Progenitor cell of endocrine pancreas (in vitro differentiated cells): ENCODE measurements at regions not wholly inside any gene's neighbourhood (a gene's known extent, or its start where the extent isn't known, plus 50 kb on each side); places are given as distances from the start of the nearest gene placed in this dataset.
A peak's percentile ranks its signal among the peaks of the same experiment; 100 is the strongest.

Source experiments
- DNase-seq: peaks from one replicate; pipeline ENCODE4 v3.0.0; 2021; ENCODE audit warnings: low spot score; ENCODE audit not compliant: unreplicated experiment
- H3K27ac Mint-ChIP-seq: 2 replicates; pipeline ENCODE4 v1.8.0; 2021; ENCODE audit warnings: mild to moderate bottlenecking, moderate library complexity, mixed read lengths
- H3K27me3 Mint-ChIP-seq: 2 replicates; pipeline ENCODE4 v1.8.0; 2021; ENCODE audit warnings: mixed read lengths
- H3K36me3 Mint-ChIP-seq: 2 replicates; pipeline ENCODE4 v1.8.0; 2022; ENCODE audit warnings: mixed read lengths; ENCODE audit not compliant: insufficient read depth
- H3K4me1 Mint-ChIP-seq: 2 replicates; pipeline ENCODE4 v1.8.0; 2021; ENCODE audit warnings: low read depth, mixed read lengths
- H3K4me3 Mint-ChIP-seq: 2 replicates; pipeline ENCODE4 v1.8.0; 2021; ENCODE audit warnings: low read depth, mild to moderate bottlenecking, moderate library complexity, mixed read lengths
- H3K9me3 Mint-ChIP-seq: 2 replicates; pipeline ENCODE4 v1.8.0; 2021; ENCODE audit warnings: low read depth, mixed read lengths
- TF ChIP-seq, protein P1 (sequence below): fragments of 200-600 bp; sonication (generic); IDR thresholded peaks from one replicate; pipeline ENCODE4 v1.5.0; 2021; ENCODE audit warnings: antibody characterized with exemption, mild to moderate bottlenecking; ENCODE audit not compliant: unreplicated experiment

DNA sequence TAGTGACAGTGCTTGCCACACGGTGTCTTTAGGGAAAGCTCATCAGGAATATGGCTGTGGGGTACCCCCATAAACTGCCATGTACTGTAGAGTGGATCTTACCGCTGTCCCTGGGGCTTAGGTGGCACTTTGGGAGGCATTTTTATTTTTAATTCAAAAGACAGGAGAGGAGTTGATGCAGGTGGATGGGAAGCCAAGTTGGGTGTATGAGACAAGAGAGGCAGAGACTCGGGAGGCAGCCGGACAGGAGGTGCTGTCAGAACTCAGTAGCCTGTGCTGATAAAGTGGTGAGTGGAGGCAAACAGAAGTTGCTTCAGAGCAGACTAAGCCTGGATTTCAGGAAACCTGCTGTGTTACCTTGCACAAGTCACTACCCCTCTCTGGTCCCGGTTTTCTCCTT lies 185.9 kb downstream of the TMEM132E start:
- H3K27me3 Mint-ChIP-seq: peaks cover 17% of the 10 kb centered on the region
- H3K9me3 Mint-ChIP-seq: no peaks in the 10 kb centered on the region
- peak overlapping the region; percentile 87 for H3K27ac Mint-ChIP-seq
- TF ChIP-seq, protein P1, sequence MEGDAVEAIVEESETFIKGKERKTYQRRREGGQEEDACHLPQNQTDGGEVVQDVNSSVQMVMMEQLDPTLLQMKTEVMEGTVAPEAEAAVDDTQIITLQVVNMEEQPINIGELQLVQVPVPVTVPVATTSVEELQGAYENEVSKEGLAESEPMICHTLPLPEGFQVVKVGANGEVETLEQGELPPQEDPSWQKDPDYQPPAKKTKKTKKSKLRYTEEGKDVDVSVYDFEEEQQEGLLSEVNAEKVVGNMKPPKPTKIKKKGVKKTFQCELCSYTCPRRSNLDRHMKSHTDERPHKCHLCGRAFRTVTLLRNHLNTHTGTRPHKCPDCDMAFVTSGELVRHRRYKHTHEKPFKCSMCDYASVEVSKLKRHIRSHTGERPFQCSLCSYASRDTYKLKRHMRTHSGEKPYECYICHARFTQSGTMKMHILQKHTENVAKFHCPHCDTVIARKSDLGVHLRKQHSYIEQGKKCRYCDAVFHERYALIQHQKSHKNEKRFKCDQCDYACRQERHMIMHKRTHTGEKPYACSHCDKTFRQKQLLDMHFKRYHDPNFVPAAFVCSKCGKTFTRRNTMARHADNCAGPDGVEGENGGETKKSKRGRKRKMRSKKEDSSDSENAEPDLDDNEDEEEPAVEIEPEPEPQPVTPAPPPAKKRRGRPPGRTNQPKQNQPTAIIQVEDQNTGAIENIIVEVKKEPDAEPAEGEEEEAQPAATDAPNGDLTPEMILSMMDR: no peak
- H3K4me1 Mint-ChIP-seq: no peaks in the 10 kb centered on the region
- DNase-seq: no peak
- no peaks in the 10 kb centered on the region for H3K36me3 Mint-ChIP-seq
- no peak overlapping the region for H3K4me3 Mint-ChIP-seq

DNA sequence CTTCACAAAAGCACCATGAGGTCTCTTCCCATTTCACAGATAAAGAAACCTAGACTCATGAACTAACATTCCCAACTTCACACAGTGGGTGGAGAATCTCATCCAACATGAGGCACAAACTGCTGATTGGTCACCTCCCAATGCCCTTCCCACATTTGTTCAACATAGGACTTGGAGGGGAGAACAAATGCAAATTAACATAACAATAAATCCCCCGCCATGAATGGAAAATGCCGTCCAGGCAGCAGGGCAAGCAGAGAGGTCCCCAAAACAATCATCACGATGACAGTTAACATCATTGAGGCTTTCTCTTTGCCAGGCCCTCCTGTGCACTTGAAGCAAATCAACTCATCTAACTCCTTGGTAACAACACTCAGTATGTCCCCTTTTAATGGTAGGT lies 185.3 kb downstream of the TMEM132E start:
- H3K9me3 Mint-ChIP-seq: no peaks in the 10 kb centered on the region
- no peak overlapping the region for H3K4me3 Mint-ChIP-seq
- no peak overlapping the region for H3K27ac Mint-ChIP-seq
- no peaks in the 10 kb centered on the region for H3K4me1 Mint-ChIP-seq
- H3K27me3 Mint-ChIP-seq: peaks cover 17% of the 10 kb centered on the region
- no peaks in the 10 kb centered on the region for H3K36me3 Mint-ChIP-seq
- DNase-seq: no peak
- TF ChIP-seq, protein P1: no peak

DNA sequence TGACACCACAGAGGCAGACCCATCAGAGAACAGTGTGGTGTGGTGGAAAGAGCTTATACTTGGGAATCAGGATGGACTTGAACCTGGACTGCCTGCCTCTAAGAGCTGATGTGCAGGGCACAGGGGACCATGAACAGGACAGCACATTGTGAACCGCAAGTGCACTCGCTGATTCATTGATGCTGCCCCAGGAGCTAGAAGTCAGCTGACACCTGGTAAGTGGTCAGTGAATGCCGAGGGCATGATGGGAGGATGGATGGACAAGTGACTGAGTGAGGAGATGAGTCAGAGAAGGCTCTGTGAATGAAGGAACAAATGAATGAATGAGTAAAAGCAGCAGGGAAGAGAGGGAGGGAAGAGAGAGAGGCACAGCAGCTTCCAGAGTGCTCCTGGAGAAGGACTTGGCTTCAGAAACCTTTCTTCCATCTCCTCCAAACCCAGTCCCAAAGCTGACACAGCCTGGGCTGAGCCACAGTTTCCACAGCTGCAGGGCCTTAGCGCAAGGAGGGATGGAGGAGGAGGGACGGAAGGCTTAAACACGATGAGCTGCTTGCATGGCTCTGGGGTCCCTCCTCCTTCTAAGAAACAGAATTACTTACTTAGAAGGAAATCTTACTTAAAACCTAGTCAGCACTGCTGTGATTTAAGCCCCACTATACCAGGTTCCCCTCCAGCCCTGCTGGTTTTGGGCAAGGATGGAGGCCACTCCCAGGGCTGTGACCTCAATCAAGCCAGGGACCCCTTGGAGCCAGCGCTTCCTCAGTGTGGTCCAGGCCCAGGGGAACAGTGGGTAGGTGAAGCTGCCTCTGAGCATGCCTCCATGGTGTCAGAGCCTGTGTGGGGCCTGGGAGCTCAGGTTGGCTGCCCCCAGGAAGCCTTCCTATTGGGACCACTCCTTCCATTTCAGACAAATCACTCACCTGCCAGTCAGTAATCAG lies 184.6 kb downstream of the TMEM132E start:
- no peaks in the 10 kb centered on the region for H3K9me3 Mint-ChIP-seq
- no peak overlapping the region for H3K27ac Mint-ChIP-seq
- no peak overlapping the region for H3K4me3 Mint-ChIP-seq
- H3K36me3 Mint-ChIP-seq: no peaks in the 10 kb centered on the region
- no peak for DNase-seq
- peaks cover 17% of the 10 kb centered on the region for H3K27me3 Mint-ChIP-seq
- no peaks in the 10 kb centered on the region for H3K4me1 Mint-ChIP-seq
- TF ChIP-seq, protein P1: no peak

DNA sequence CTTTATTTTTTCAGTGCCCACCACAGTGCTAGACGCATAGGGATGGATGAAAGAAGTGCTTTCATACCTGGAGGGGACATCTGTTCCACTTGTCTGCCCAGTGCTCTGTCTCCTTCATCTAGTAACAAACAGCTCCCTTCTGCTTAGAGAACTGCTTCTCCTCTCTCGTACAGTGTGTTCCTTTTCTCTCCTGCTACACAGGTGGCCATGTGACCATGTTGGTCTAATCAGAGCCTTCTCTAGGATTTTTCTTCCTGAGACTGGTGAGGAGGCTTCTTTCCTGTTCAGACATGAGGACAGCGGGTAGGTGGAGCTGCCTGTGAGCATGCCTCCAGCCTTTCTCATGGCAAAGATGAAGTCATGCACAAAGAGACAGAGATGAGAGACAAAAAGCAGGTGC lies 182.7 kb downstream of the TMEM132E start:
- no peaks in the 10 kb centered on the region for H3K4me1 Mint-ChIP-seq
- no peak overlapping the region for H3K27ac Mint-ChIP-seq
- H3K9me3 Mint-ChIP-seq: no peaks in the 10 kb centered on the region
- no peak overlapping the region for H3K4me3 Mint-ChIP-seq
- H3K36me3 Mint-ChIP-seq: no peaks in the 10 kb centered on the region
- no peak for DNase-seq
- peaks cover 12% of the 10 kb centered on the region for H3K27me3 Mint-ChIP-seq
- TF ChIP-seq, protein P1: no peak

DNA sequence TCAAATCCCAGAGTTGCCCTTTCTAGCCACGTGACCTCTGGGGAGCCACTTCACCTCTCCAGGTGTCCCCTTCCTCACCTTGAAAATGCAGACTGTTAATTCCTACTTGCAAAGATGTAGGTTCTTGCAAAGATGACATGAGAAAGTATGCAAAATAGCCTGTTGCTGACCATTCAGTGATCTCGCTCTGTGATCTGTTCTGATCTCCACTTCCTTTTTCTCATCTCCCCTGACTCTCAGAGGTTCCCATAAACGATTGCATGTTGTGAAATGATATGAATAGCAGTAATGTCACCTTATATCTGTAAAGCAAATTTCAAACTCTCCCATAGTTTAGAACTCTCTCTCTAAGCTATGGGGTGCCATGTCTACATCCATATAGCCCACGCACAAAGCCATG lies 182.3 kb downstream of the TMEM132E start:
- no peaks in the 10 kb centered on the region for H3K36me3 Mint-ChIP-seq
- TF ChIP-seq, protein P1: no peak
- H3K4me1 Mint-ChIP-seq: no peaks in the 10 kb centered on the region
- no peak overlapping the region for H3K27ac Mint-ChIP-seq
- no peaks in the 10 kb centered on the region for H3K9me3 Mint-ChIP-seq
- H3K27me3 Mint-ChIP-seq: peaks cover 12% of the 10 kb centered on the region
- no peak for DNase-seq
- no peak overlapping the region for H3K4me3 Mint-ChIP-seq
